HG02885 (cell line): ENCODE measurements at regions not wholly inside any gene's neighbourhood (a gene's known extent, or its start where the extent isn't known, plus 50 kb on each side); places are given as distances from the start of the nearest gene placed in this dataset.

ENCODE experiments used
- ATAC-seq: cut with Tn5 transposase; IDR thresholded peaks from one replicate; pipeline ENCODE4 v1.9.1; 2021; ENCODE audit warnings: mild to moderate bottlenecking; ENCODE audit not compliant: unreplicated experiment, poor library complexity

GRCh38 chr1:163863731-163864130, 542.0 kb downstream of the NUF2 start:
- no peak for ATAC-seq

DNA sequence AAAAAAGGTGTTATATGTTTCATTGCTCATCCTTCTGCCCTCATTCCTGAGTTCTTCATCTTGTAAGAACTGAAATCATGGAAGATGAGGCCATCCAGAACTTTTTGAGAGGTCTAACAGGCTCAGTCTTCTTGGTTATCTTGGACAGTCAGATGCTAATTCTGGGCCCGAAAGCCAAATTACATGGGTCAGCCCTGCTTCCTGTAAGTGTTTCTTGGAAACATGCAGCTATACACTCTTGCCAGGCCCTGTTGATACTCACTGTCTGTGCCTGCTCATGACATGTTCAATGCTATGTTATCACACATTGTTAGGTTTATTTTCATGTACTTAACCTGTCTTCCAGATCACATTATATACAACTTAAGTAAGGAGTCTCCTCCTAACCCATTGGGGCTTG, 542.5 kb downstream of the NUF2 start:
- ATAC-seq: no peak

DNA sequence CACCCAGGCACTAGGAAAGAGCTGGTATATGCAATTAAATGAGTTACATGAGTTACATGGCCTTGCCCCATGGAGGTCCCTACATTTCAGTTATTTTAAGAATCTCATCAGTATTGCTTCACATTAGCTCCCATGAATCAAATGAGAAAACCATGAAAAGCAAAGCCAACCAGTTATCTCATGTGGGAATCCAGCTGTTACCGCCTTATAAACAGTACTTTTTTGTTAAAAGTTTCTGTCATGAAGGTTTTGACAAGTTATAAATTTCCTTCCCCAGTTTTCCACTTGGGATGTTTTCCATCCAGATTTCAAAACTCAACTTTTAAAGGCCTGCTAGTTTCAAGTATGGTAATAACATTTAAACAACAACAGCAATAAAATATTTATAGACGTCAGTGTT, 544.8 kb downstream of the NUF2 start:
- ATAC-seq: no peak

GRCh38 chr1:163870666-163871065, 548.9 kb downstream of the NUF2 start:
- ATAC-seq: no peak

GRCh38 chr1:163872067-163872466, 550.3 kb downstream of the NUF2 start:
- no peak for ATAC-seq

GRCh38 chr1:163874070-163874469, 552.3 kb downstream of the NUF2 start:
- ATAC-seq: no peak

DNA sequence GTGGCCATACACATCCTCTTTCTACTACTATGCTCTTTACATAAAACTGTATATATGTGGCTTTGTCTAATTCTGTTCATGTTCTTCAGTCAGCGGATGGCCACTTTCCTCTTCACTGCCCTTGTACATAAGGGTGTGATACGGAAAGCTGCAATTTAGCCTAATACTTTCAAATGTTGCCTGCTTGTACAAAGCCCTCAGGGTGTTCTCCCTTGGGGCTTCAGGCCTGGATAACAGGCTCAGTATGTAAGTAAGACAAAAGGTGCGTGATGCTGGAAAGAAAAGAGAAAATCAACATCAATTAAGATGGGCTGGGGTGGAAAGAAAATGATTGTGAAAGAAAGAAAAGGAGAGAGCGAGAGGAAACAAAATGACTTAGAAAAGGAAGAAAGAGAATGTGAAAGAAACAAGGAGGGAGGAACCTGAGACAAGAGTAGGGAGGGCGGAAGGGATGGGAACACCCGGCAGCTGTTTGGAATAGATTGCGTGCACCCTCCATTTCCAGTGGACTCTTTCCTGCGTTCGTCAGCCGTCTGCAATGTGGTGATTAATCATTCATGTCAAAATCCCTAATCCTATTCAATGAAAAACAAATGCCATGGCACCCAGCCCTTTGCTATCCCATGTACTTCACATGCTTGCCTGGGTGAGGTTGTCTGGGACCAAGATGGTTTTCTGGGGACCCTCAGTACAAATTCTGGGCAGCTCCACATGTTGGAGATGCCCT, 553.6 kb downstream of the NUF2 start:
- no peak for ATAC-seq

- no peak for ATAC-seq
These were observed 554.2 kb downstream of the NUF2 start for GRCh38 chr1:163875927-163876320.

- no peak for ATAC-seq
These were observed 554.8 kb downstream of the NUF2 start for GRCh38 chr1:163876546-163876945.

GRCh38 chr1:163877016-163877415, 555.3 kb downstream of the NUF2 start:
- no peak for ATAC-seq

DNA sequence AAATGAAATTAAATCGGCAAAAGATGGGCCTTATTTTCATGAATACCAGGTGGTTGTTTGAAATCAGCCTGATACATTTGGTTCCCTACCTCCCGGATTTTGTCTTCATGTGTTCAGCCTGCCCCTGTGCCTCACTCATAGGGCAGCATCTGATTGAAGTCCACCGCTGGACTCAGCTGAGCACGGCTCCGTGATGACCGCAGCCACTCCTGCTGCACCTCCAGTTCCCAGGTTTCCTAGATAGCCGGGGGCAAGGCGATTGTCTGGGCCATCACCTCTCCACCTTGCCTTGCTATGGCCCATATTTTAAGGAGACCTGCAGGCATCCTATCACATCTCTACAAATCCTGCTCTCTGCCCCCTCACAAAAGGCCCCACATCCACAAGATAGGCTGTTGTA, 563.8 kb downstream of the NUF2 start:
- ATAC-seq: no peak

GRCh38 chr1:163896001-163896400, 574.2 kb downstream of the NUF2 start:
- no peak for ATAC-seq

- ATAC-seq: no peak
These were observed 575.8 kb downstream of the NUF2 start for GRCh38 chr1:163897412-163898155.

GRCh38 chr1:163906283-163906682, 584.5 kb downstream of the NUF2 start:
- no peak for ATAC-seq

DNA sequence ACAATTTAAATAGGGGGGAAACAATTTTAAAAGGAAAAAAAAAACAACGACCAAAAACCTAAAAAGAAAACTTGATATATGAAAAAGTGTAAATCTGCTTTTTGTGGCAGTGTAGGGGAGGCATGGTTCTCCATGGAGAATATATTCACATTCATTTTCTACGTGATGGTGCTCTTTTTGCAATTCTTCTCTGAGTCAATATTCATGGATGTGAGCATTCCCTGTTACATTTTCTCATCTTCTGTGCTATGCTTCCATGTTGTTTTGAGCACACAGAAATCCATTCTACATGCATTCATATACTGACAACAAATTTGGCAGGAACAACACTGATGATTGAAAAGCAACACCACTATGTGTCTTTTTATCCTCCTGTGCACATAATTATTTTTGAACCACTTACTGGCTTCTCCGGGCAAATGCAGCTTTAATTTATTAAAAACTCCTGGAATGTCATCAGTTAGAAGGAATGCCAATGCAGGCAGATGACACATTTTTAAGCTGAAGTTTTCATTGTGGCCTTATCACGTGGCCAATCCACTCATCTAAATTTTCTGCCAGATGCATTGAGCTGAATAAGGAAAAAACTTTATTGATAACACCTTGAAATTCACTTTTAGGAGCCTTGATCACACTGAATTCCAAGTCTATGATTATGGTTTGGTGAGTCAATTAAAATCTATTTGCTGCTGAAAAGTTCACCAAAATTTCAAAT, 590.6 kb downstream of the NUF2 start:
- no peak for ATAC-seq

DNA sequence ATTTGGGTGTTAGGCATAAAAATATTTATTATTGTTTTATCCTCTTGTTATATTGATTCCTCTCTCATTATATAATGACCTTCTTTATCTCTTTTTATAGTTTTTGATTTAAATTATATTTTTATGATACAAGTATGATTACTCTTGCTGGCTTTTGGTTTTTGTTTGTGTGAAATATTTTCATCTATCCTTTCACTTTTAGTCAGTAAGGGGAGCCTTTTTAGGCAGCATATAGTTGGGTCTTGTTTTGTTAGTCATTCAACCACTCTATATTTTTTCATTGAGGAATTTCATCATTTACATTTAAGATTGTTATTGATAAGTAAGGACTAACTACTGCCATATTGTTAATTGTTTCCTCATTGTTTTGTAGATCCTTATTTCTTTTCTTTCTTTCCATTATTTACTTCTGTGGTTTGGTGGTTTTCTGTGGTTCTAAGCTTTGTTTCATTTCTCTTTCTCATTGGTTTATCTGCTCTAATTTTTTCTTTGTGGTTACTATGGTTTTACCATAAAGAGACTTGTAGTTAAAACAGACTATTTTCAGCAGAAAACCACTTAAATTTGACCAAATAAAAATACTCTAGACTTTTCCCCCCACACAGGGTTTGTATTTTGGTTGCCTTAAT, 593.1 kb downstream of the NUF2 start:
- ATAC-seq: peak; percentile 71

DNA sequence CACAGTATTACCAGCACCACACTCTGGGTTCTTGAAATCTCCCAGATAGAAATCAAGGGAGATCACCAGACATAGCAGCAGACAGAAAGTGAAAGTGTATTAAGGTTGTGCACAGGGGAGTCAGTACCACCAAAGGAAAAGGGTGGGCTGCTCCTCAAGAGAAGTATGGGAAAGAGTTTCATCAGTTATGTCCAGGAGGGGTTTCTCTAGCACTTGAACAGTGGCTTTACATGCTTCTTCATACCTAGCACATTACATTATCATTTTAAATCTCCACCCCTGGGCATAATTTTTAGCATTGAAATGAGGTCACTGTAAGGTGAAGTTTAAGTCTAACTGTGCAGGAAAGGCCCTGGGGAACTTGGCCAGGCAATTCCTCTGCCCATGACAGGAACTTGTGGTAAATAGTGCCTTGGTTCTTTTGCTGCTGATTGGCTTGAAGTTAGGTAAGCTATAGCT, 601.0 kb downstream of the NUF2 start:
- ATAC-seq: peak; percentile 86

- no peak for ATAC-seq
These were observed 602.3 kb downstream of the NUF2 start for GRCh38 chr1:163924041-163924440.

GRCh38 chr1:163927493-163927892, 605.7 kb downstream of the NUF2 start:
- ATAC-seq: no peak

- ATAC-seq: no peak
These were observed 606.3 kb downstream of the NUF2 start for GRCh38 chr1:163928069-163928468.

- no peak for ATAC-seq
These were observed 606.9 kb downstream of the NUF2 start for GRCh38 chr1:163928651-163929050.
